Right renal pelvis (tissue), 4 donors: ENCODE measurements at regions not wholly inside any gene's neighbourhood (a gene's known extent, or its start where the extent isn't known, plus 50 kb on each side); places are given as distances from the start of the nearest gene placed in this dataset.
A peak's percentile ranks its signal among the peaks of the same experiment; 100 is the strongest.
"Not testable (repeated sequence)": the region's sequence is repeated elsewhere in the genome, so short reads cannot be mapped to it uniquely, and the experiment has no call there.

Experiments
- DNase-seq, 4 donors: peaks; one replicate each; pipeline ENCODE4 v3.0.0-alpha.2; 2013; ENCODE audit warnings: low read depth in 4 of 4, low spot score in 3 of 4, missing footprints in 1 of 4

GRCh38 chr1:38760562-38760961 lies 99.0 kb downstream of the RRAGC start:
- DNase-seq, result no peak

GRCh38 chr1:38758820-38759219 lies 100.8 kb downstream of the RRAGC start:
- no peak for DNase-seq

GRCh38 chr1:38746941-38747600 lies 112.5 kb downstream of the RRAGC start:
- DNase-seq, result no peak

- peak in 1 of 4 donors; percentile 36 for DNase-seq
Measured at GRCh38 chr1:38746402-38746935, 113.1 kb downstream of the RRAGC start.

- no peak for DNase-seq
Measured at GRCh38 chr1:38745476-38746401, 113.8 kb downstream of the RRAGC start.

GRCh38 chr1:38744452-38745350 lies 114.9 kb downstream of the RRAGC start:
- DNase-seq, result no peak

GRCh38 chr1:38743184-38743583 lies 116.4 kb downstream of the RRAGC start:
- no peak for DNase-seq

GRCh38 chr1:38741341-38741740 lies 118.2 kb downstream of the RRAGC start:
- DNase-seq, result no peak

- no peak for DNase-seq
Measured at GRCh38 chr1:38740487-38740886, 119.1 kb downstream of the RRAGC start.

GRCh38 chr1:38738207-38738606 lies 121.4 kb downstream of the RRAGC start:
- DNase-seq, result no peak

GRCh38 chr1:38736399-38736798 lies 123.2 kb downstream of the RRAGC start:
- no peak for DNase-seq

- no peak for DNase-seq
Measured at GRCh38 chr1:38735651-38736161, 123.9 kb downstream of the RRAGC start.

- no peak for DNase-seq
Measured at GRCh38 chr1:38733761-38734160, 125.8 kb downstream of the RRAGC start.

- DNase-seq, result no peak
Measured at GRCh38 chr1:38730511-38731397, 128.8 kb downstream of the RRAGC start.

- DNase-seq, result no peak
Measured at GRCh38 chr1:38728585-38728908, 131.0 kb downstream of the RRAGC start.

GRCh38 chr1:38727684-38728584 lies 131.6 kb downstream of the RRAGC start:
- peak in 3 of 4 donors; percentile 50 to 69 (median 55) for DNase-seq

GRCh38 chr1:38725321-38725961 lies 134.1 kb downstream of the RRAGC start:
- DNase-seq, result not testable (repeated sequence)
